HEK293 (cell line): ENCODE measurements at regions not wholly inside any gene's neighbourhood (a gene's known extent, or its start where the extent isn't known, plus 50 kb on each side); places are given as distances from the start of the nearest gene placed in this dataset.

Experiments used
- CTCF ChIA-PET: fragments of 350-600 bp; formaldehyde crosslinking; extraction: SDS; loops from one replicate; lab custom pipeline; 2021; ENCODE audit warnings: antibody characterized with exemption; lab: Yijun Ruan, JAX
- POLR2A ChIA-PET: fragments of 300-600 bp; formaldehyde crosslinking; extraction: SDS; loops from one replicate; lab custom pipeline; 2020; ENCODE audit warnings: antibody characterized with exemption, inconsistent platforms; lab: Yijun Ruan, JAX
- H3K27ac ChIP-seq: fragments of 200-500 bp; sonication (Bioruptor generic); 2 replicates; pipeline ENCODE4 v1.5.1; 2014; ENCODE audit warnings: low read depth, low read length, control low read depth, inconsistent platforms; ENCODE audit errors: extremely low read depth
- H3K36me3 ChIP-seq, 2 experiments: fragments of 200-500 bp in 1 of 2; sonication (Bioruptor generic) in 1 of 2; 1 replicate in 1 of 2; 2 replicates in 1 of 2; pipeline ENCODE4 v1.5.1; 2014 to 2017; ENCODE audit warnings: inconsistent platforms in 2 of 2, low read length in 2 of 2; ENCODE audit not compliant: control insufficient read depth in 2 of 2, insufficient read depth in 1 of 2
- H3K4me1 ChIP-seq: fragments of 200-500 bp; sonication (Bioruptor generic); 2 replicates; pipeline ENCODE4 v1.5.1; 2014; ENCODE audit warnings: mild to moderate bottlenecking, low read length, inconsistent platforms; ENCODE audit not compliant: control insufficient read depth, insufficient read depth
- H3K4me3 ChIP-seq: 2 replicates; pipeline ENCODE4 v1.5.1; 2011; ENCODE audit warnings: low read depth, mild to moderate bottlenecking, control low read depth, low read length, moderate library complexity
- H3K9me3 ChIP-seq: fragments of 200-500 bp; sonication (Bioruptor generic); 2 replicates; pipeline ENCODE4 v1.5.1; 2014; ENCODE audit warnings: low read depth, low read length, inconsistent platforms; ENCODE audit not compliant: control insufficient read depth, insufficient read depth
- BCL11A ChIP-seq: fragments of 450-650 bp; formaldehyde crosslinking; IDR thresholded peaks from 2 replicates; pipeline ENCODE4 v1.5.1; 2016; ENCODE audit warnings: low read depth, missing biosample characterization, missing genetic modification characterization
- PATZ1 ChIP-seq: fragments of 450-650 bp; formaldehyde crosslinking; IDR thresholded peaks from 2 replicates; pipeline ENCODE4 v1.5.1; 2016; ENCODE audit warnings: missing biosample characterization, missing genetic modification characterization
- SP3 ChIP-seq: fragments of 450-650 bp; formaldehyde crosslinking; IDR thresholded peaks from 2 replicates; pipeline ENCODE4 v1.5.1; 2016; ENCODE audit warnings: missing biosample characterization, missing genetic modification characterization
- TCF7L2 ChIP-seq: IDR thresholded peaks from 2 replicates; pipeline ENCODE4 v1.6.1; 2011; ENCODE audit warnings: low read depth, mild to moderate bottlenecking, inconsistent platforms, low read length, moderate library complexity, borderline replicate concordance
- TRIM28 ChIP-seq: IDR thresholded peaks from 2 replicates; pipeline ENCODE4 v1.6.1; 2011; ENCODE audit warnings: low read length, control low read depth, borderline replicate concordance
- YY2 ChIP-seq: fragments of 450-650 bp; formaldehyde crosslinking; IDR thresholded peaks from 2 replicates; pipeline ENCODE4 v1.5.1; 2016; ENCODE audit warnings: missing biosample characterization, missing genetic modification characterization
- ZEB2 ChIP-seq: fragments of 450-650 bp; formaldehyde crosslinking; IDR thresholded peaks from 2 replicates; pipeline ENCODE4 v1.5.1; 2016; ENCODE audit warnings: missing biosample characterization, missing genetic modification characterization
- ZNF10 ChIP-seq: fragments of 450-650 bp; formaldehyde crosslinking; IDR thresholded peaks from 2 replicates; pipeline ENCODE4 v1.5.1; 2017; ENCODE audit warnings: missing biosample characterization, missing genetic modification characterization
- ZNF18 ChIP-seq: fragments of 450-650 bp; formaldehyde crosslinking; IDR thresholded peaks from 2 replicates; pipeline ENCODE4 v1.5.1; 2016; ENCODE audit warnings: missing biosample characterization, missing genetic modification characterization
- ZNF202 ChIP-seq: fragments of 450-650 bp; formaldehyde crosslinking; IDR thresholded peaks from 2 replicates; pipeline ENCODE4 v1.5.1; 2016; ENCODE audit warnings: missing biosample characterization, missing genetic modification characterization, borderline replicate concordance
- ZNF221 ChIP-seq: fragments of 450-650 bp; formaldehyde crosslinking; IDR thresholded peaks from 2 replicates; pipeline ENCODE4 v1.5.1; 2017; ENCODE audit warnings: missing biosample characterization, missing genetic modification characterization, borderline replicate concordance
- ZNF223 ChIP-seq: fragments of 450-650 bp; formaldehyde crosslinking; IDR thresholded peaks from 2 replicates; pipeline ENCODE4 v1.5.1; 2016; ENCODE audit warnings: missing biosample characterization, missing genetic modification characterization
- ZNF23 ChIP-seq: fragments of 450-650 bp; formaldehyde crosslinking; IDR thresholded peaks from 2 replicates; pipeline ENCODE4 v1.5.1; 2016; ENCODE audit warnings: missing biosample characterization, missing genetic modification characterization, borderline replicate concordance
- ZNF248 ChIP-seq: fragments of 450-650 bp; formaldehyde crosslinking; IDR thresholded peaks from 2 replicates; pipeline ENCODE4 v1.5.1; 2017; ENCODE audit warnings: missing biosample characterization, missing genetic modification characterization
- ZNF311 ChIP-seq: fragments of 450-650 bp; formaldehyde crosslinking; IDR thresholded peaks from 2 replicates; pipeline ENCODE4 v1.5.1; 2017; ENCODE audit warnings: missing biosample characterization, missing genetic modification characterization, borderline replicate concordance
- ZNF37A ChIP-seq: fragments of 450-650 bp; IDR thresholded peaks from 2 replicates; pipeline ENCODE4 v1.5.1; 2018; ENCODE audit warnings: missing biosample characterization, missing genetic modification characterization
- ZNF521 ChIP-seq: fragments of 450-650 bp; formaldehyde crosslinking; IDR thresholded peaks from 2 replicates; pipeline ENCODE4 v1.5.1; 2017; ENCODE audit warnings: missing biosample characterization, mild to moderate bottlenecking, missing genetic modification characterization
- ZNF610 ChIP-seq: fragments of 450-650 bp; formaldehyde crosslinking; IDR thresholded peaks from 2 replicates; pipeline ENCODE4 v1.5.1; 2016; ENCODE audit warnings: missing biosample characterization, missing genetic modification characterization, borderline replicate concordance
- ZNF621 ChIP-seq: fragments of 450-650 bp; formaldehyde crosslinking; IDR thresholded peaks from 2 replicates; pipeline ENCODE4 v1.5.1; 2017; ENCODE audit warnings: missing biosample characterization, missing genetic modification characterization
- ZNF747 ChIP-seq: fragments of 450-650 bp; formaldehyde crosslinking; IDR thresholded peaks from 2 replicates; pipeline ENCODE4 v1.5.1; 2016; ENCODE audit warnings: missing biosample characterization, missing genetic modification characterization
- ZSCAN16 ChIP-seq: fragments of 450-650 bp; formaldehyde crosslinking; IDR thresholded peaks from 2 replicates; pipeline ENCODE4 v1.5.1; 2016; ENCODE audit warnings: missing biosample characterization, missing genetic modification characterization
- ZXDB ChIP-seq: fragments of 450-650 bp; formaldehyde crosslinking; IDR thresholded peaks from 2 replicates; pipeline ENCODE4 v1.5.1; 2016; ENCODE audit warnings: missing biosample characterization, missing genetic modification characterization
- TF ChIP-seq, protein P1 (sequence below): fragments of 450-650 bp; formaldehyde crosslinking; IDR thresholded peaks from 2 replicates; pipeline ENCODE4 v1.5.1; 2016; ENCODE audit warnings: missing biosample characterization, missing genetic modification characterization
- TF ChIP-seq, protein P2 (sequence below): fragments of 450-650 bp; formaldehyde crosslinking; IDR thresholded peaks from 2 replicates; pipeline ENCODE4 v1.5.1; 2017; ENCODE audit warnings: missing biosample characterization, mild to moderate bottlenecking, missing genetic modification characterization, moderate library complexity

DNA sequence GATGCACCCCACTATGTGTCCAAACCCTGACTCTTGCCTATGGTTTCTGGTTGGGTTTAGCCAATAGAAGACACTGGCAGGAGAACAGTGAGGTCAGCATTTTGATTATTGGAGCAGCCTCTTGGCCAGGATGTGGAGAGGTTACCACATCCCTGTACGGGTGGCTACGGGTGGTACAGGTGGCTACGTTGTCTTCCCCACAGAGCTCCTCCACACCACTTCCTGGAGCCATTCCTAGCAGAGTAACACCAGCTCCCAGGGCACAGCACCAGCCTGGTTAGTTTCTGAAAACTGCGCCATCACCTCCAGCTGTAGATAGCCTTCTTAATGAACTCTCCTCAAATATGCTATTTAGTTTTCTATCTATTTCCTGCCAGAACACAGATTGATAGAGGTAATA lies 445.2 kb downstream of the INHBA start:
- Histone ChIP-seq H3K27ac (no peak overlapping the region), H3K9me3 (no peaks in the 10 kb centered on the region), H3K4me1 (no peaks in the 10 kb centered on the region), H3K36me3 (no peaks in the 10 kb centered on the region), H3K4me3 (no peak overlapping the region)
- POLR2A ChIA-PET: no interaction called here
- no peak for TF ChIP-seq PATZ1
- TF ChIP-seq SP3 (tag by site-specific recombination): no peak
- TF ChIP-seq ZNF18 (tag by site-specific recombination): no peak
- TF ChIP-seq TRIM28: no peak
- no peak for TF ChIP-seq ZXDB (tag by site-specific recombination)
- no peak for TF ChIP-seq ZEB2
- no peak for TF ChIP-seq ZNF248
- TF ChIP-seq ZNF202 (tag by site-specific recombination): no peak
- TF ChIP-seq, protein P1, sequence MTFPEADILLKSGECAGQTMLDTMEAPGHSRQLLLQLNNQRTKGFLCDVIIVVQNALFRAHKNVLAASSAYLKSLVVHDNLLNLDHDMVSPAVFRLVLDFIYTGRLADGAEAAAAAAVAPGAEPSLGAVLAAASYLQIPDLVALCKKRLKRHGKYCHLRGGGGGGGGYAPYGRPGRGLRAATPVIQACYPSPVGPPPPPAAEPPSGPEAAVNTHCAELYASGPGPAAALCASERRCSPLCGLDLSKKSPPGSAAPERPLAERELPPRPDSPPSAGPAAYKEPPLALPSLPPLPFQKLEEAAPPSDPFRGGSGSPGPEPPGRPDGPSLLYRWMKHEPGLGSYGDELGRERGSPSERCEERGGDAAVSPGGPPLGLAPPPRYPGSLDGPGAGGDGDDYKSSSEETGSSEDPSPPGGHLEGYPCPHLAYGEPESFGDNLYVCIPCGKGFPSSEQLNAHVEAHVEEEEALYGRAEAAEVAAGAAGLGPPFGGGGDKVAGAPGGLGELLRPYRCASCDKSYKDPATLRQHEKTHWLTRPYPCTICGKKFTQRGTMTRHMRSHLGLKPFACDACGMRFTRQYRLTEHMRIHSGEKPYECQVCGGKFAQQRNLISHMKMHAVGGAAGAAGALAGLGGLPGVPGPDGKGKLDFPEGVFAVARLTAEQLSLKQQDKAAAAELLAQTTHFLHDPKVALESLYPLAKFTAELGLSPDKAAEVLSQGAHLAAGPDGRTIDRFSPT (tag by site-specific recombination): no peak
- TF ChIP-seq ZNF37A (tag by site-specific recombination): no peak
- TF ChIP-seq ZNF221 (tag by site-specific recombination): no peak
- TF ChIP-seq ZNF610: no peak
- TF ChIP-seq ZNF311: no peak
- CTCF ChIA-PET: no interaction called here

GRCh38 chr7:41256186-41256945 lies 446.5 kb downstream of the INHBA start:
- no peaks in the 10 kb centered on the region for H3K36me3 ChIP-seq
- CTCF ChIA-PET: interaction anchor here (0.6 to 0.8 kb wide), 2 partner anchors 106 to 253 kb away, joined by 3 read pairs; no protein-coding TSS in a partner anchor
- no peaks in the 10 kb centered on the region for H3K4me1 ChIP-seq
- no peak overlapping the region for H3K27ac ChIP-seq
- H3K9me3 ChIP-seq: no peaks in the 10 kb centered on the region
- POLR2A ChIA-PET: no interaction called here
- H3K4me3 ChIP-seq: no peak overlapping the region
- no peak for TF ChIP-seq BCL11A (tag by site-specific recombination)
- TF ChIP-seq, protein P2, sequence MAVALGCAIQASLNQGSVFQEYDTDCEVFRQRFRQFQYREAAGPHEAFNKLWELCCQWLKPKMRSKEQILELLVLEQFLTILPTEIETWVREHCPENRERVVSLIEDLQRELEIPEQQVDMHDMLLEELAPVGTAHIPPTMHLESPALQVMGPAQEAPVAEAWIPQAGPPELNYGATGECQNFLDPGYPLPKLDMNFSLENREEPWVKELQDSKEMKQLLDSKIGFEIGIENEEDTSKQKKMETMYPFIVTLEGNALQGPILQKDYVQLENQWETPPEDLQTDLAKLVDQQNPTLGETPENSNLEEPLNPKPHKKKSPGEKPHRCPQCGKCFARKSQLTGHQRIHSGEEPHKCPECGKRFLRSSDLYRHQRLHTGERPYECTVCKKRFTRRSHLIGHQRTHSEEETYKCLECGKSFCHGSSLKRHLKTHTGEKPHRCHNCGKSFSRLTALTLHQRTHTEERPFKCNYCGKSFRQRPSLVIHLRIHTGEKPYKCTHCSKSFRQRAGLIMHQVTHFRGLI (tag by site-specific recombination): no peak
- TF ChIP-seq ZNF747 (tag by site-specific recombination): no peak
- no peak for TF ChIP-seq TCF7L2
- TF ChIP-seq ZNF521 (tag by site-specific recombination): no peak
- no peak for TF ChIP-seq ZNF621 (tag by site-specific recombination)
- TF ChIP-seq YY2 (tag by site-specific recombination): no peak
- no peak for TF ChIP-seq ZNF23
- TF ChIP-seq ZNF223 (tag by site-specific recombination): no peak
- TF ChIP-seq ZNF10 (tag by site-specific recombination): no peak
- TF ChIP-seq SP3 (tag by site-specific recombination): no peak
- no peak for TF ChIP-seq ZSCAN16 (tag by site-specific recombination)
